22Rv1 (cell line): ENCODE measurements at regions not wholly inside any gene's neighbourhood (a gene's known extent, or its start where the extent isn't known, plus 50 kb on each side); places are given as distances from the start of the nearest gene placed in this dataset.

Experiments
- CTCF ChIP-seq: fragments of 450-650 bp; IDR thresholded peaks from 2 replicates; pipeline ENCODE4 v1.5.1; 2017; ENCODE audit warnings: mild to moderate bottlenecking
- ZFX ChIP-seq: fragments of 450-650 bp; IDR thresholded peaks from 2 replicates; pipeline ENCODE4 v1.6.1; 2017; ENCODE audit warnings: antibody characterized with exemption, borderline replicate concordance

GRCh38 chr18:60122339-60122738 lies 222.5 kb downstream of the PMAIP1 start:
- no peak for TF ChIP-seq CTCF
- no peak for TF ChIP-seq ZFX
